IPS DF 4.7 (cell line): ENCODE measurements at regions not wholly inside any gene's neighbourhood (a gene's known extent, or its start where the extent isn't known, plus 50 kb on each side); places are given as distances from the start of the nearest gene placed in this dataset.

ENCODE experiments used
- DNase-seq: peaks from one replicate; pipeline ENCODE4 v3.0.0-alpha.2; 2013; ENCODE audit warnings: low spot score; ENCODE audit errors: extremely low read depth

GRCh38 chr11:21820176-21820575 lies 372.7 kb upstream of the ANO5 start:
- DNase-seq, result no peak

- no peak for DNase-seq
These were observed 367.8 kb upstream of the ANO5 start for GRCh38 chr11:21825127-21825526.

- DNase-seq, result no peak
These were observed 354.5 kb upstream of the ANO5 start for GRCh38 chr11:21838427-21838826.

GRCh38 chr11:21839796-21840195 lies 353.1 kb upstream of the ANO5 start:
- no peak for DNase-seq

GRCh38 chr11:21861314-21861713 lies 331.6 kb upstream of the ANO5 start:
- DNase-seq, result no peak

- DNase-seq, result no peak
These were observed 327.3 kb upstream of the ANO5 start for GRCh38 chr11:21865541-21865940.

GRCh38 chr11:21866781-21867180 lies 326.1 kb upstream of the ANO5 start:
- no peak for DNase-seq

GRCh38 chr11:21877151-21877550 lies 315.7 kb upstream of the ANO5 start:
- no peak for DNase-seq

GRCh38 chr11:21883354-21883753 lies 309.5 kb upstream of the ANO5 start:
- DNase-seq, result no peak

- DNase-seq, result no peak
These were observed 304.1 kb upstream of the ANO5 start for GRCh38 chr11:21888814-21889213.

GRCh38 chr11:21892736-21893564 lies 299.9 kb upstream of the ANO5 start:
- DNase-seq, result no peak

GRCh38 chr11:21893565-21893867 lies 299.4 kb upstream of the ANO5 start:
- no peak for DNase-seq

- DNase-seq, result no peak
These were observed 298.4 kb upstream of the ANO5 start for GRCh38 chr11:21894492-21894891.

GRCh38 chr11:21895686-21896085 lies 297.2 kb upstream of the ANO5 start:
- no peak for DNase-seq

GRCh38 chr11:21896216-21896615 lies 296.7 kb upstream of the ANO5 start:
- no peak for DNase-seq

GRCh38 chr11:21896746-21897602 lies 295.9 kb upstream of the ANO5 start:
- DNase-seq, result no peak

GRCh38 chr11:21897752-21898151 lies 295.1 kb upstream of the ANO5 start:
- DNase-seq, result no peak

- no peak for DNase-seq
These were observed 284.7 kb upstream of the ANO5 start for GRCh38 chr11:21908211-21908610.

GRCh38 chr11:21909145-21909544 lies 283.7 kb upstream of the ANO5 start:
- no peak for DNase-seq

- no peak for DNase-seq
These were observed 281.8 kb upstream of the ANO5 start for GRCh38 chr11:21911061-21911460.

- DNase-seq, result no peak
These were observed 280.6 kb upstream of the ANO5 start for GRCh38 chr11:21912285-21912684.

GRCh38 chr11:21921151-21921550 lies 271.7 kb upstream of the ANO5 start:
- DNase-seq, result no peak

GRCh38 chr11:21924262-21924661 lies 268.6 kb upstream of the ANO5 start:
- DNase-seq, result no peak
